HepG2 (cell line): ENCODE measurements at regions not wholly inside any gene's neighbourhood (a gene's known extent, or its start where the extent isn't known, plus 50 kb on each side); places are given as distances from the start of the nearest gene placed in this dataset.

ENCODE experiments used
- DNMT3B ChIP-seq: conservative IDR thresholded peaks from 2 replicates; pipeline ENCODE4 v1.6.1; 2016; ENCODE audit warnings: missing biosample characterization, control low read depth
- MXD4 ChIP-seq: IDR thresholded peaks from 2 replicates; pipeline ENCODE4 v1.6.1; 2016; ENCODE audit warnings: mild to moderate bottlenecking, missing biosample characterization, missing genetic modification reagents
- TMF1 ChIP-seq: sonication (generic); formaldehyde crosslinking; IDR thresholded peaks from 2 replicates; pipeline ENCODE4 v1.8.1; 2022; ENCODE audit warnings: low read depth, missing genetic modification reagents
- ZNF83 ChIP-seq: sonication (generic); formaldehyde crosslinking; IDR thresholded peaks from 2 replicates; pipeline ENCODE4 v1.4.0; 2020; ENCODE audit warnings: missing genetic modification reagents, mild to moderate bottlenecking, borderline replicate concordance
- TF ChIP-seq, protein P1 (sequence below): IDR thresholded peaks from 2 replicates; pipeline ENCODE4 v1.6.1; 2016; ENCODE audit warnings: low read depth, missing genetic modification reagents, missing compliant biosample characterization
- TF ChIP-seq, protein P2 (sequence below), 2 experiments: fragments of 450-650 bp in 1 of 2; sonication (generic) in 1 of 2; formaldehyde crosslinking in 1 of 2; IDR thresholded peaks; 2 replicates each; pipeline versions ENCODE4 v1.6.1 to v1.8.0; 2016 to 2022; ENCODE audit warnings: antibody characterized with exemption in 1 of 2, mild to moderate bottlenecking in 1 of 2, missing genetic modification reagents in 1 of 2

DNA sequence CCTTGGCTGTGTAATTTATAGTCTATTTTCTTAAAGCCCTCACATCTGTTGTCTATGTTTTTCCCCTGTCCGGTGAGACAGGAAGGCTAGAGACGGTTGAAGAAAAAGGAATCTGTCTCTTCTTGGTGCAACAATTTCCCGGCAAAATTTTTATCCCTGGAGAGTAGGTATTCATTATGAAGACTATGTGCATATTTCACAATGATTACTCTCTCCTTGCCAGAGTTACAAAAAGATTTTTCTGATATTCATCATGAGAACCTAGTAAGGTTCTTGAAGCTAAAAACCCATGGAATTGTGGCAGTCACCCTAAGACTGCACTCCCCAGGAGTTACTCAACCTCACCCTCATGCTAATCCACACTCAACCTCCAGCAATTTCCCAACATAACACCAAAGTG, 55.0 kb upstream of the GHITM start (continued):
- TF ChIP-seq, protein P1, sequence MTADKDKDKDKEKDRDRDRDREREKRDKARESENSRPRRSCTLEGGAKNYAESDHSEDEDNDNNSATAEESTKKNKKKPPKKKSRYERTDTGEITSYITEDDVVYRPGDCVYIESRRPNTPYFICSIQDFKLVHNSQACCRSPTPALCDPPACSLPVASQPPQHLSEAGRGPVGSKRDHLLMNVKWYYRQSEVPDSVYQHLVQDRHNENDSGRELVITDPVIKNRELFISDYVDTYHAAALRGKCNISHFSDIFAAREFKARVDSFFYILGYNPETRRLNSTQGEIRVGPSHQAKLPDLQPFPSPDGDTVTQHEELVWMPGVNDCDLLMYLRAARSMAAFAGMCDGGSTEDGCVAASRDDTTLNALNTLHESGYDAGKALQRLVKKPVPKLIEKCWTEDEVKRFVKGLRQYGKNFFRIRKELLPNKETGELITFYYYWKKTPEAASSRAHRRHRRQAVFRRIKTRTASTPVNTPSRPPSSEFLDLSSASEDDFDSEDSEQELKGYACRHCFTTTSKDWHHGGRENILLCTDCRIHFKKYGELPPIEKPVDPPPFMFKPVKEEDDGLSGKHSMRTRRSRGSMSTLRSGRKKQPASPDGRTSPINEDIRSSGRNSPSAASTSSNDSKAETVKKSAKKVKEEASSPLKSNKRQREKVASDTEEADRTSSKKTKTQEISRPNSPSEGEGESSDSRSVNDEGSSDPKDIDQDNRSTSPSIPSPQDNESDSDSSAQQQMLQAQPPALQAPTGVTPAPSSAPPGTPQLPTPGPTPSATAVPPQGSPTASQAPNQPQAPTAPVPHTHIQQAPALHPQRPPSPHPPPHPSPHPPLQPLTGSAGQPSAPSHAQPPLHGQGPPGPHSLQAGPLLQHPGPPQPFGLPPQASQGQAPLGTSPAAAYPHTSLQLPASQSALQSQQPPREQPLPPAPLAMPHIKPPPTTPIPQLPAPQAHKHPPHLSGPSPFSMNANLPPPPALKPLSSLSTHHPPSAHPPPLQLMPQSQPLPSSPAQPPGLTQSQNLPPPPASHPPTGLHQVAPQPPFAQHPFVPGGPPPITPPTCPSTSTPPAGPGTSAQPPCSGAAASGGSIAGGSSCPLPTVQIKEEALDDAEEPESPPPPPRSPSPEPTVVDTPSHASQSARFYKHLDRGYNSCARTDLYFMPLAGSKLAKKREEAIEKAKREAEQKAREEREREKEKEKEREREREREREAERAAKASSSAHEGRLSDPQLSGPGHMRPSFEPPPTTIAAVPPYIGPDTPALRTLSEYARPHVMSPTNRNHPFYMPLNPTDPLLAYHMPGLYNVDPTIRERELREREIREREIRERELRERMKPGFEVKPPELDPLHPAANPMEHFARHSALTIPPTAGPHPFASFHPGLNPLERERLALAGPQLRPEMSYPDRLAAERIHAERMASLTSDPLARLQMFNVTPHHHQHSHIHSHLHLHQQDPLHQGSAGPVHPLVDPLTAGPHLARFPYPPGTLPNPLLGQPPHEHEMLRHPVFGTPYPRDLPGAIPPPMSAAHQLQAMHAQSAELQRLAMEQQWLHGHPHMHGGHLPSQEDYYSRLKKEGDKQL = no peak
- no peak for TF ChIP-seq DNMT3B
- no peak for TF ChIP-seq TMF1
- TF ChIP-seq ZNF83 (CRISPR knock-in tag) = no peak
- no peak for TF ChIP-seq MXD4 (CRISPR knock-in tag)
- TF ChIP-seq, protein P2, sequence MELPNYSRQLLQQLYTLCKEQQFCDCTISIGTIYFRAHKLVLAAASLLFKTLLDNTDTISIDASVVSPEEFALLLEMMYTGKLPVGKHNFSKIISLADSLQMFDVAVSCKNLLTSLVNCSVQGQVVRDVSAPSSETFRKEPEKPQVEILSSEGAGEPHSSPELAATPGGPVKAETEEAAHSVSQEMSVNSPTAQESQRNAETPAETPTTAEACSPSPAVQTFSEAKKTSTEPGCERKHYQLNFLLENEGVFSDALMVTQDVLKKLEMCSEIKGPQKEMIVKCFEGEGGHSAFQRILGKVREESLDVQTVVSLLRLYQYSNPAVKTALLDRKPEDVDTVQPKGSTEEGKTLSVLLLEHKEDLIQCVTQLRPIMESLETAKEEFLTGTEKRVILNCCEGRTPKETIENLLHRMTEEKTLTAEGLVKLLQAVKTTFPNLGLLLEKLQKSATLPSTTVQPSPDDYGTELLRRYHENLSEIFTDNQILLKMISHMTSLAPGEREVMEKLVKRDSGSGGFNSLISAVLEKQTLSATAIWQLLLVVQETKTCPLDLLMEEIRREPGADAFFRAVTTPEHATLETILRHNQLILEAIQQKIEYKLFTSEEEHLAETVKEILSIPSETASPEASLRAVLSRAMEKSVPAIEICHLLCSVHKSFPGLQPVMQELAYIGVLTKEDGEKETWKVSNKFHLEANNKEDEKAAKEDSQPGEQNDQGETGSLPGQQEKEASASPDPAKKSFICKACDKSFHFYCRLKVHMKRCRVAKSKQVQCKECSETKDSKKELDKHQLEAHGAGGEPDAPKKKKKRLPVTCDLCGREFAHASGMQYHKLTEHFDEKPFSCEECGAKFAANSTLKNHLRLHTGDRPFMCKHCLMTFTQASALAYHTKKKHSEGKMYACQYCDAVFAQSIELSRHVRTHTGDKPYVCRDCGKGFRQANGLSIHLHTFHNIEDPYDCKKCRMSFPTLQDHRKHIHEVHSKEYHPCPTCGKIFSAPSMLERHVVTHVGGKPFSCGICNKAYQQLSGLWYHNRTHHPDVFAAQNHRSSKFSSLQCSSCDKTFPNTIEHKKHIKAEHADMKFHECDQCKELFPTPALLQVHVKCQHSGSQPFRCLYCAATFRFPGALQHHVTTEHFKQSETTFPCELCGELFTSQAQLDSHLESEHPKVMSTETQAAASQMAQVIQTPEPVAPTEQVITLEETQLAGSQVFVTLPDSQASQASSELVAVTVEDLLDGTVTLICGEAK (IDR thresholded peaks at IDR 0.05) = no peak
- TF ChIP-seq, protein P2 (CRISPR knock-in tag; IDR thresholded peaks at IDR 0.05) = no peak
